Hematopoietic multipotent progenitor cell treated with erythropoietin and hydrocortisone succinate and interleukin-3 and kit ligand, for 8 days (in vitro differentiated cells): ENCODE measurements at regions not wholly inside any gene's neighbourhood (a gene's known extent, or its start where the extent isn't known, plus 50 kb on each side); places are given as distances from the start of the nearest gene placed in this dataset.
"Not testable (repeated sequence)": the region's sequence is repeated elsewhere in the genome, so short reads cannot be mapped to it uniquely, and the experiment has no call there.

Experiments used
- DNase-seq: peaks from one replicate; pipeline ENCODE4 v3.0.0-alpha.2; 2015

DNA sequence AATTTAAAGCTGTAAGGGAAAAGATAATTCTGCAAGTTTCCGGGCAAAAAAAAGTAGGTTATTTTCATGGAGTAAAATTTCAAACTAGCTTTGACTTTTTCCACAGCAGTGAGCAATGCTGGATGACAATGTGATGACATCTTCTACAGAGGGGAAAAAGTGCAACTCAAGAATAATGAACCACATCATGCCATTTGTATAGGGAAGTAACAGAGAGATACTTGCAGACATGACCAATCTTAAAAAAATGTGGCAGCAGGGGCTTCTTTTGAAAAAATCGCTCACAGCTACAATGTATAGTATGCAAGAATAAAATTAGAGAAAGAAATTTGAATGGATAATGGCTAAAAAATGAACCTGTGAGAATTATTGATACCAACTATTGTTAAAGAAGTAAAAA lies 115.5 kb downstream of the DHRS2 start:
- DNase-seq, result no peak

- no peak for DNase-seq
Measured at GRCh38 chr14:23763394-23763793, 127.2 kb downstream of the DHRS2 start.

DNA sequence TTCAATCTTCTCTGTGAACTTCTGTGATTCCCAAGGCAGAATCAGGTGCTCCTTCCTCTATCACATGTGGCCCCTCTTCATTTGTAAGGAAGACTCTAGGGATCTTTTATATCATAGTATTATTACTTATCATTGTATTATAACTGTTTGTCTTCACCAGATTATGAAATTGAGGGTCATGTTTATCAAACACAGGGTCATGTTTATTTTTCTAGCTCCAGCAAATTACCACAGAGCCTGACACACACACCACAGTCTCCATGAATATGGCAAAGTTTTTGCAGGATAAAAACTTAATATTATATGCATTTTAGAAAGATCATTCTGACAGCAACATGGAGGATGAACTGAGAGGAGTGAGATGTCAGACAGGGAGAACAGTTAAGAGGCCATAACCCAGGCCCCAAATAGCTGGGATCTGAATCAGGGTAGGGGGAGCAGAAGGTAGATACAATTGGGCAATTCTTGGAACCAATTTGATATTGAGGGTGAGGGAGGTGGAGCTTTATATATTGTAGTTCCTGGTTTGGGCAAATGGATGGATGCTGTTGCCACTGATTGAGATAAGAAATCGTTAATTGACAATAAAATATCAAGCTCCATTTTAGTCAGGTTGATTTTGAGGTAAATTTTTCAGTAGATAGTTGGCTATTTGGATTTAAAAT lies 130.7 kb downstream of the DHRS2 start:
- no peak for DNase-seq

- not testable (repeated sequence) for DNase-seq
Measured at GRCh38 chr14:23769221-23769728, 133.1 kb downstream of the DHRS2 start.

DNA sequence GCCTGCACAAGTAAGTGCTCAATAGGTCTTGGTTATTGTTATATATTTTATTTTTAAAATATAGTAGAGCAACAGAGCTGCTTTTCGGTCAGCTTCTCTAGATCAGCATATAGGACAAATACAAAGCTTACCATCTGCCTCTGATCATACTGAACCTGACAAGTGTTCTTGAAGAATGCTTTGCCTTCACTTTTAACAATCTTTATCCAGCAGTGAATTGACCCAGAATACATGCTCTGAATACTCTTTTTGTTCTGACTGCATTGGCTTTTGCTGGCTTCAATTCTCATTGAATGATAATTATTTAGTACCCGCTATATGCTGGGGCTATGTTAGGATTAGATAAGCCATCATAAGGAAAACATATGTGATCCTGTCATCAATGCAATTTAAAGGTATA lies 137.8 kb downstream of the DHRS2 start:
- DNase-seq, result no peak

- DNase-seq, result no peak
Measured at GRCh38 chr14:23776296-23776695, 140.1 kb downstream of the DHRS2 start.

DNA sequence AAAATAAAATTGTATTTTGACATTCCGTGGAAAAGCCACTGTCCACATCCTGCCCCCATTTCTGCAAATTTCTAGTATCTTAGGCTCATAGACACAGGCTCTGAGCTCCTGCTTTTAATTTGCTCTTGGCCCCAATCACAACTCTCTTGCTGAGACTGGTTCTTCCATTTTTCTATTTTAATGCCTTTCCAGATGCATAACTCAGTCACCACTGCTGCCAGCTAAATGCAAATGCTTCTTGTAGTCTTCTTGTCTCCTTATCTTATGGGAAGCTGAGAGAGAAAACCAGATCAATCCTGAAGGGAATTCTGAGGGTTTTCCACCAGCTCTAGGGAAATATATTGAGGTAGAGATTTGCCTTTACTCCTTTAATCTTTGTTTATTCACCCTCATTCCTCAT lies 149.0 kb downstream of the DHRS2 start:
- no peak for DNase-seq

- no peak for DNase-seq
Measured at GRCh38 chr14:23787436-23787835, 151.3 kb downstream of the DHRS2 start.

DNA sequence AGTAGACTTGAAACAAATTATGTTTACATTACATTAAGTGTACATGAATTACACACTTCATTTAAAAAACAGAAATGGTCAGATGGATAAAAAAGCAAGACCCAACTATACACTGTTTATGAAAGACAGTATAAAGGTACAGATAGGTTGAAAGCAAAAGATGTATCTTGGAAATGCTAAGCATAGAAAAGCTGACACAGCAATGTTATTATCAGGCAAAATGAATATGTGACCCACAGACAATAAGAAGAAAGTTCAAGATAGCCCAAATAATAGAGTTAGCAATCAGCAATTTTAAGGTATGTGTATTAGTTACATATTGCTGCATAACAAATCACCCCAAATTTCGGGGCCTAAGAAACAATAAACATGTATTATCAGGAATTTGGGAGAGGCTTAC lies 153.5 kb downstream of the DHRS2 start:
- DNase-seq, result no peak

- DNase-seq, result no peak
Measured at GRCh38 chr14:23793532-23793931, 157.4 kb downstream of the DHRS2 start.

DNA sequence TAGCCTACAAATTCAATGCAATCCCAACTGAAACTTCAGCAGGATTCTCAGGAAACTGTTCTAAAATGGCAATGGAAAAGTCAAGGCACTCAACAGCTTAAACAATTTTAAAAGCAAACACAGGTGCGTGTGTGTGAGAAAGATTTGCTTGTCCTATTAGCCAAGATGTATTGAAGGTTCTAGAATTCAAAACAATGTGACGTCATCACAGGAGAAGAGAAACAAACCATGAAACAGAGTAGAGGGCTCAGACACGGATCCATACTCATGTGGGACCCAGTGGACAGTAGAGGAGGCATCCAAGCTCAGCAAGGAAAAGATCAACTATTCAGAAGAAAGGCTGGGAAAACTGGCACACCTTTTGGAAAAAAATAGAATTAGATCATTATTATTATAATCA lies 152.8 kb upstream of the DHRS4 start:
- DNase-seq, result no peak

GRCh38 chr14:23801766-23802165 lies 151.8 kb upstream of the DHRS4 start:
- DNase-seq, result no peak

GRCh38 chr14:23804817-23805216 lies 148.8 kb upstream of the DHRS4 start:
- DNase-seq, result no peak

- DNase-seq, result no peak
Measured at GRCh38 chr14:23805761-23806160, 147.8 kb upstream of the DHRS4 start.

GRCh38 chr14:23814527-23815256 lies 138.9 kb upstream of the DHRS4 start:
- DNase-seq, result no peak

GRCh38 chr14:23816371-23816770 lies 137.2 kb upstream of the DHRS4 start:
- DNase-seq, result no peak

DNA sequence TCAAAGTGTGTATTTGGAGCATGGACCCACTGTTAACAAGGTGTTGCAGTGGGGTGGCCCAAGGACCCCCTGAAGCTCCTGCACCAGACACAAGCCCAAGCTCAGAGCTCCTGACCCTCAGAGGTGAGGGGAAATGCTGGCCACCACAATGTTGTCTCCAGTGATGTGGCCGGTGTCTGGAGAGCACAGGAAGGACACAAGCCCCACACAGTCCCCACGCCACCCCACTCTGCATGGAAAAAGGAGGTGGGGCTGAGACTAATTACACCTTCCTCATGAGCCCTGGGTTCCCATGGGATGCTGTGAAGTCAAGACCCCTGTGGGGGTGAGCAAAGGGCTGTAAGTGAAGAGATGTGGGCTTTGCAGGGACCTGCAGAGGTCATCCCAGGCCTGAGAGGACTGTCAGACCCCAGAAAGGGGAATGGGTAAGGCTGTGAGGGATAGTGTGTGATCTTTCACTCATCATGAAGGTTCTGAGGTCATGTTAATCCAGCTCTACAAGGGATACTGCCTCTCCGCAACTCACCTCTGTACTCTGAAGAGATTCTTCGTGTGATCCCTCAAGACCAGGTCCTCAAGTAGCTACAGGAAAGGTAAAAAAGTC lies 136.3 kb upstream of the DHRS4 start:
- DNase-seq, result no peak

- DNase-seq, result no peak
Measured at GRCh38 chr14:23827100-23827892, 126.3 kb upstream of the DHRS4 start.

- no peak for DNase-seq
Measured at GRCh38 chr14:23828001-23828400, 125.6 kb upstream of the DHRS4 start.

GRCh38 chr14:23828616-23829015 lies 125.0 kb upstream of the DHRS4 start:
- DNase-seq, result no peak

DNA sequence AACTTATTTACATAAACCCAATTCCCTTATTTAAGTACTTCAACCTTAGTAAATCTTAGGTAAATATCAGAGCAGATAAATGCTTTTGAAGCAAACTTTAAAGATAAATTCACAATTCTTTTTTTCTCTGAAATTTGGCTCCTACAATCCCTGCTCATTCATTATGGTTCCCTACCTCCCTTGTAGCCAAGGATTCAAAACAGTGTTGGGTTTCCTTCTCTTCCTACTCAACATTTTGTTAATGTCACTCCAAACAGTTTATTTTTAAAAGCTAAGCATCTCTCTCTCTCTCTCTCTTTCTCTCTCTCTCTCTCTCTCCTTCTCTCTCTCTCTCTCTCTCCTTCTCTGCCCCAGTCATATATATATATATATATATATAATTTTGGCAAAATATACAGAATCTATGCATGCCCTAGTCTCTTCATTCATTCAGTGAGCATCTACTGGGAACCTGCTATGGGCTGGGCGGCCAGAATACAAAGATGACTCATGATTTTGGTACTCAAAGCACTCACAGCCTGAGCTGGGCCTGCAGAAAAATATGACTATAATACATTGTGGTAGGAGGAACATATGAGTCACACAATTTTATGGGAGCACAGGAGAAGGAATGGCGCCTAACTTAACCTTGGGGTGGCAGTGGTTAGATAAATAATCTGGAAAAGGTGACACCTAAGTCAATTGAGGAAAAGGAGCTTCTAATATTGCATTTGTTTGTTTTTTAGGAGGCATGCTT lies 123.7 kb upstream of the DHRS4 start:
- DNase-seq, result no peak

DNA sequence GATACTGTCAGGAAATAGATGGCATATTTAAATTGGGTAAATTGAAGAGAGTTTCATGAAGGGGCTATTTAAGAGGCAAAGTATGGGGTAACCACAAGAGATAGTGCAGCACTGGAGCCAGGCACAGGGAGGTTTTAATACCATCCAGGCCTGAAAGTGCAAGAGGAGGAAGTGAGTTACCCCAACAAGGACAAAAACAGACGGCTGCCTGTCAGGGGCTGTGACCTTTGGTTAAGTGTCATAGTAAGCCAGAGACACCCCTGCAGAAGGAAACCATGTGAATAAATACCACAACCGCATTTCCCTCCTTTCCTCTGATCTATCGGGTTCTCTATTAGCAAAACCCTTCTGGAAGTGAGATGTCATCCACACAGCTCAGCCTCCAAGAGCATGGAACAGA lies 122.0 kb upstream of the DHRS4 start:
- no peak for DNase-seq

DNA sequence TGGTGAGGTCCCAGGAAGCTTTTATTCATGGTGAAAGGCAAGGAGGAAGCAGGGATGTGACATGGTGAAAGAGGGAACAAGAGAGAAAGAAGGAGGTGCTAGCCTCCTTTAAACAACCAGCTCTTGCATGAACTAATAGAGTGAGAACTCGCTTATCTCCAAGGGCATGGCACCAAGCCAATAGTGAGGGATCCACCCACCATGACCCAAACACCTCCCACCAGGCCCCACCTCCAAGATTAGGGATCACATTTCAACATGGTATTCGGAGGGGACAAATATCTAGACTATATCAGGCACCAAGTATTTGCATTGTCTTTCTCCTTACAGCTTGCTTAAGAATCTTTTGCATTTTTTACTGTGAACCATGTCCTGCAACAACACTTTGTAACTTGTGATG lies 91.9 kb upstream of the DHRS4 start:
- peak; percentile 67 for DNase-seq
